Nephron (organoid): ENCODE measurements at regions not wholly inside any gene's neighbourhood (a gene's known extent, or its start where the extent isn't known, plus 50 kb on each side); places are given as distances from the start of the nearest gene placed in this dataset.

ENCODE experiments used
- H3K27ac Mint-ChIP-seq, 3 experiments: 2 replicates each; pipeline ENCODE4 v1.8.0; 2020; ENCODE audit warnings: mixed read lengths in 3 of 3, mild to moderate bottlenecking in 2 of 3, moderate library complexity in 1 of 3
- H3K27me3 Mint-ChIP-seq: 2 replicates; pipeline ENCODE4 v1.8.0; 2021; ENCODE audit warnings: low read depth, mild to moderate bottlenecking, moderate library complexity, mixed read lengths
- H3K36me3 Mint-ChIP-seq: 2 replicates; pipeline ENCODE4 v1.8.0; 2020; ENCODE audit warnings: low read depth, mixed read lengths
- H3K4me1 Mint-ChIP-seq: 2 replicates; pipeline ENCODE4 v1.8.0; 2020; ENCODE audit warnings: mixed read lengths
- H3K4me3 Mint-ChIP-seq, 3 experiments: 2 replicates each; pipeline ENCODE4 v1.8.0; 2020; ENCODE audit warnings: mild to moderate bottlenecking in 3 of 3, mixed read lengths in 3 of 3, moderate library complexity in 2 of 3
- H3K9me3 Mint-ChIP-seq: 2 replicates; pipeline ENCODE4 v1.8.0; 2020; ENCODE audit warnings: mixed read lengths
- CTCF ChIP-seq, 3 experiments: fragments of 200-600 bp; sonication (generic); IDR thresholded peaks; one replicate each; pipeline ENCODE4 v1.5.0; 2021; ENCODE audit warnings: antibody characterized with exemption in 3 of 3; ENCODE audit not compliant: unreplicated experiment in 3 of 3

- H3K4me3 Mint-ChIP-seq: no peak overlapping the region
- TF ChIP-seq CTCF (IDR thresholded peaks at IDR 0.05; ENCODE audit: unreplicated experiment in 3 of 3): no peak
Observed at GRCh38 chr4:167492007-167492406, 257.7 kb upstream of the SPOCK3 start.

GRCh38 chr4:167509551-167509950 lies 275.3 kb upstream of the SPOCK3 start:
- no peak for TF ChIP-seq CTCF (IDR thresholded peaks at IDR 0.05; ENCODE audit: unreplicated experiment in 3 of 3)
- no peaks in the 10 kb centered on the region for H3K4me1 Mint-ChIP-seq
- H3K27me3 Mint-ChIP-seq: no peaks in the 10 kb centered on the region

More at GRCh38 chr4:167492007-167492406, 257.7 kb upstream of the SPOCK3 start:
- Mint-ChIP-seq H3K9me3 (peaks cover 15% of the 10 kb centered on the region), H3K27me3 (no peaks in the 10 kb centered on the region), H3K36me3 (no peaks in the 10 kb centered on the region), H3K4me1 (no peaks in the 10 kb centered on the region), H3K27ac (no peak overlapping the region)

GRCh38 chr4:167524091-167524490 lies 289.8 kb upstream of the SPOCK3 start:
- Mint-ChIP-seq H3K9me3 (no peaks in the 10 kb centered on the region), H3K27me3 (no peaks in the 10 kb centered on the region)
- TF ChIP-seq CTCF (IDR thresholded peaks at IDR 0.05; ENCODE audit: unreplicated experiment in 3 of 3): no peak

More at GRCh38 chr4:167509551-167509950, 275.3 kb upstream of the SPOCK3 start:
- no peak overlapping the region for H3K27ac Mint-ChIP-seq
- no peaks in the 10 kb centered on the region for H3K36me3 Mint-ChIP-seq
- no peak overlapping the region for H3K4me3 Mint-ChIP-seq
- H3K9me3 Mint-ChIP-seq: peaks cover 6% of the 10 kb centered on the region

GRCh38 chr4:167537761-167538160 lies 303.5 kb upstream of the SPOCK3 start:
- no peaks in the 10 kb centered on the region for H3K4me1 Mint-ChIP-seq
- no peaks in the 10 kb centered on the region for H3K36me3 Mint-ChIP-seq
- TF ChIP-seq CTCF (IDR thresholded peaks at IDR 0.05; ENCODE audit: unreplicated experiment in 3 of 3): no peak
- peaks cover 3% of the 10 kb centered on the region for H3K9me3 Mint-ChIP-seq
- no peak overlapping the region for H3K27ac Mint-ChIP-seq
- no peaks in the 10 kb centered on the region for H3K27me3 Mint-ChIP-seq
- H3K4me3 Mint-ChIP-seq: no peak overlapping the region

More at GRCh38 chr4:167524091-167524490, 289.8 kb upstream of the SPOCK3 start:
- Mint-ChIP-seq H3K36me3 (no peaks in the 10 kb centered on the region), H3K4me3 (no peak overlapping the region), H3K27ac (no peak overlapping the region), H3K4me1 (no peaks in the 10 kb centered on the region)

- no peak for TF ChIP-seq CTCF (IDR thresholded peaks at IDR 0.05; ENCODE audit: unreplicated experiment in 3 of 3)
- H3K4me1 Mint-ChIP-seq: no peaks in the 10 kb centered on the region
- no peak overlapping the region for H3K27ac Mint-ChIP-seq
- H3K36me3 Mint-ChIP-seq: no peaks in the 10 kb centered on the region
- H3K4me3 Mint-ChIP-seq: no peak overlapping the region
- no peaks in the 10 kb centered on the region for H3K27me3 Mint-ChIP-seq
- H3K9me3 Mint-ChIP-seq: peaks cover 3% of the 10 kb centered on the region
Observed at GRCh38 chr4:167541286-167541685, 307.0 kb upstream of the SPOCK3 start.

GRCh38 chr4:167544391-167544790 lies 310.1 kb upstream of the SPOCK3 start:
- Mint-ChIP-seq H3K27ac (no peak overlapping the region), H3K27me3 (peaks cover 4% of the 10 kb centered on the region), H3K9me3 (no peaks in the 10 kb centered on the region), H3K4me1 (no peaks in the 10 kb centered on the region), H3K4me3 (no peak overlapping the region), H3K36me3 (no peaks in the 10 kb centered on the region)
- no peak for TF ChIP-seq CTCF (IDR thresholded peaks at IDR 0.05; ENCODE audit: unreplicated experiment in 3 of 3)
